ENCODE measurements at regions not wholly inside any gene's neighbourhood (a gene's known extent, or its start where the extent isn't known, plus 50 kb on each side); places are given as distances from the start of the nearest gene placed in this dataset.

GRCh38 chr22:48106215-48106614 is 1343.8 kb downstream of the TBC1D22A start:
- H3K4me3 ChIP-seq (ENCODE audit: low read depth in 1 of 5, low read length in 5 of 5): no peak overlapping the region

DNA sequence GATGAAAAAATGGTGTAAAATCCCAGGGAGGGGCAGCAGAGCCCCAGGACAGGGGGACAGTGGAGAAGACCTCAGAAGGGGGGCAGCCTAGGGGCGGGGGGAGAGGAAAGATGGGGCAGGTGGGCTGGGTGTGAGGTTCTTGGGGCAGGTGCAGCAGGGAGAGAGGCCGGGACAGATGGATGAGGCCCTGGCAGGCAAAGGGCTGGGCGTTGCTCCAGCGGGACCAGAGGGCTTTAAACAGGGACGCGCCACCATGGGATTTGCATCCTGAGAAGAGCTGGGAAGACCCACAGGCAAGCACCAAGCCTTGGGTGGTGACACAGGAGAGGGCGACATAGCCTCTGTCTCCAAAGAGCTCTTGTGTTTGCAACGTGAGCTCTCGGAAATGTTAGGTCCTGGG is 1342.8 kb downstream of the TBC1D22A start:
- no peak overlapping the region for H3K4me3 ChIP-seq (ENCODE audit: low read depth in 1 of 5, low read length in 5 of 5)
- peaks cover 0 to 7% (median 0%) of the 10 kb centered on the region in 5 donors for H3K4me1 ChIP-seq (ENCODE audit: control insufficient read depth in 5 of 5, insufficient read depth in 5 of 5, low read length in 5 of 5)
- no peak overlapping the region for H3K9ac ChIP-seq (ENCODE audit: low read length in 5 of 5)
- peaks cover 0 to 9% (median 5%) of the 10 kb centered on the region in 5 donors for H3K9me3 ChIP-seq (ENCODE audit: control insufficient read depth in 5 of 5, low read length in 5 of 5)
- no peaks in the 10 kb centered on the region for H3K36me3 ChIP-seq (ENCODE audit: control insufficient read depth in 5 of 5, insufficient read depth in 5 of 5, low read length in 5 of 5)
- H3K27ac ChIP-seq (ENCODE audit: low read depth, low read length): no peak overlapping the region
- H3K27me3 ChIP-seq (ENCODE audit: control insufficient read depth in 5 of 5, insufficient read depth in 4 of 5, low read length in 5 of 5): peaks cover 2 to 18% (median 15%) of the 10 kb centered on the region in 5 donors

More at GRCh38 chr22:48106215-48106614, 1343.8 kb downstream of the TBC1D22A start:
- Histone ChIP-seq H3K9ac (ENCODE audit: low read length in 5 of 5) (no peak overlapping the region), H3K4me1 (ENCODE audit: control insufficient read depth in 5 of 5, insufficient read depth in 5 of 5, low read length in 5 of 5) (peaks cover 0 to 7% (median 0%) of the 10 kb centered on the region in 5 donors), H3K36me3 (ENCODE audit: control insufficient read depth in 5 of 5, insufficient read depth in 5 of 5, low read length in 5 of 5) (no peaks in the 10 kb centered on the region), H3K27me3 (ENCODE audit: control insufficient read depth in 5 of 5, insufficient read depth in 4 of 5, low read length in 5 of 5) (peaks cover 2 to 17% (median 13%) of the 10 kb centered on the region in 5 donors), H3K9me3 (ENCODE audit: control insufficient read depth in 5 of 5, low read length in 5 of 5) (peaks cover 0 to 9% (median 5%) of the 10 kb centered on the region in 5 donors), H3K27ac (ENCODE audit: low read depth, low read length) (no peak overlapping the region)

DNA sequence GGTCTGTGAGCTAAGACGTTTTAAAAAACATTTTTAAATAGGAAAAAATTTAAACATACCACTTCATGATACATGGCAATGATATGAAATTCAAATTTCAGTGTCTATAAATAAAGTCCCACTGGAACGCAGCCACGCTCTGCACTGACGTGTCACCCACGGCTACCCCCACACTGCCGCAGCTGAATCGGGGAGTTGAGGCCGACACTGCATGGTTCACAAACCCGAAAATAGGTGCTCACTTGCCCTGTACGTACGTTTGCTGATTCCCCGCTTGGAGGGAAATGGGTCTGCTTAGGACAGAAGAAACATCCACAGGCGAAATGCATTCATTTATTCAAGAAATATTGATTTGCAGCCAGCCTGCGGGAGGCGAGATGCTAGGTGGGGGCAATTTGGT is 1342.3 kb downstream of the TBC1D22A start:
- peaks cover 0 to 9% (median 5%) of the 10 kb centered on the region in 5 donors for H3K9me3 ChIP-seq (ENCODE audit: control insufficient read depth in 5 of 5, low read length in 5 of 5)
- no peak overlapping the region for H3K4me3 ChIP-seq (ENCODE audit: low read depth in 1 of 5, low read length in 5 of 5)
- H3K4me1 ChIP-seq (ENCODE audit: control insufficient read depth in 5 of 5, insufficient read depth in 5 of 5, low read length in 5 of 5): peaks cover 0 to 7% (median 0%) of the 10 kb centered on the region in 5 donors
- no peaks in the 10 kb centered on the region for H3K36me3 ChIP-seq (ENCODE audit: control insufficient read depth in 5 of 5, insufficient read depth in 5 of 5, low read length in 5 of 5)
- H3K27ac ChIP-seq (ENCODE audit: low read depth, low read length): no peak overlapping the region
- H3K27me3 ChIP-seq (ENCODE audit: control insufficient read depth in 5 of 5, insufficient read depth in 4 of 5, low read length in 5 of 5): peaks cover 2 to 18% (median 17%) of the 10 kb centered on the region in 5 donors
- H3K9ac ChIP-seq (ENCODE audit: low read length in 5 of 5): no peak overlapping the region

- H3K9me3 ChIP-seq (ENCODE audit: control insufficient read depth in 5 of 5, low read length in 5 of 5): peaks cover 0 to 9% (median 5%) of the 10 kb centered on the region in 5 donors
- H3K27ac ChIP-seq (ENCODE audit: low read depth, low read length): no peak overlapping the region
- H3K4me3 ChIP-seq (ENCODE audit: low read depth in 1 of 5, low read length in 5 of 5): no peak overlapping the region
- H3K4me1 ChIP-seq (ENCODE audit: control insufficient read depth in 5 of 5, insufficient read depth in 5 of 5, low read length in 5 of 5): peaks cover 0 to 7% (median 0%) of the 10 kb centered on the region in 5 donors
- H3K9ac ChIP-seq (ENCODE audit: low read length in 5 of 5): no peak overlapping the region
- peaks cover 2 to 18% (median 17%) of the 10 kb centered on the region in 5 donors for H3K27me3 ChIP-seq (ENCODE audit: control insufficient read depth in 5 of 5, insufficient read depth in 4 of 5, low read length in 5 of 5)
- H3K36me3 ChIP-seq (ENCODE audit: control insufficient read depth in 5 of 5, insufficient read depth in 5 of 5, low read length in 5 of 5): no peaks in the 10 kb centered on the region
Observed at GRCh38 chr22:48104102-48104738, 1341.8 kb downstream of the TBC1D22A start.

DNA sequence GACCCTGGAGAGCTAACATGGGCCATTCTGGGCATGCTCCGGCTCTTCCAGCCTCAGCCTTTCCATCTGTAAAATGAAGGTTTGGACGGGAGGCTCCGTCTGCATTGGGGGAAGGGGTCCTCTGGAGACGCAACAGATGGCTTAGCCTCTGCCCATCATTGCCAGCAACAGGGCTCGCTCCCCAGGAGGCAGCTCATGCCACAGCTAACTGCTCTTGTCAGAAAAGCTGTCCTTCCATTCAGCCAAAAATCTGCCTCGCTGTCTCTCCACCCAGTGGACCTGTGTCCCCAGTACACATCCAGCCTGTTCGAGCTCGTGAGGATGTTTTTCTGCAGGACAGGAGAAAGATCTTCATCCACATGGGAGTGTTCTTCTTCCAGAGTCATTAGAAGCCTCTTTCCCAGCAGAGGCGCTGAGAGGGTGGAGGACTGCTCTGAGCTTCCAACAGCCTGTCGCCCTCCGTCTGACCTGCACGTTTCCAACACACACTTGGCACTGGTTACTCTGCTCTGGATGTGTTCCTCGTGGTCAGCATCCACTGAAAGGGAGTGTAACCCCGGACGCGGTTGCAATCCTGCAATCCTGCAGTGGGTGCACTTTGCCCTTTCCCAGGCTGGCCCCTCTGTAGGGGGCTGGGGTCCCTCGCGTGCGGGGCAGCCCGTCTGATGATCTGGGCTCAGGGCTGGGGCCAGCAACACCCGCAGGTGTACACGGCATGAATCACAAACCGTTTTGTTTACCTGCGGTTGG is 1340.9 kb downstream of the TBC1D22A start:
- H3K4me1 ChIP-seq (ENCODE audit: control insufficient read depth in 5 of 5, insufficient read depth in 5 of 5, low read length in 5 of 5): peaks cover 0 to 7% (median 0%) of the 10 kb centered on the region in 5 donors
- no peak overlapping the region for H3K4me3 ChIP-seq (ENCODE audit: low read depth in 1 of 5, low read length in 5 of 5)
- H3K9me3 ChIP-seq (ENCODE audit: control insufficient read depth in 5 of 5, low read length in 5 of 5): peaks cover 0 to 2% (median under 1%) of the 10 kb centered on the region in 5 donors
- H3K27me3 ChIP-seq (ENCODE audit: control insufficient read depth in 5 of 5, insufficient read depth in 4 of 5, low read length in 5 of 5): peaks cover 2 to 21% (median 17%) of the 10 kb centered on the region in 5 donors
- H3K9ac ChIP-seq (ENCODE audit: low read length in 5 of 5): no peak overlapping the region
- H3K27ac ChIP-seq (ENCODE audit: low read depth, low read length): no peak overlapping the region
- no peaks in the 10 kb centered on the region for H3K36me3 ChIP-seq (ENCODE audit: control insufficient read depth in 5 of 5, insufficient read depth in 5 of 5, low read length in 5 of 5)

- no peaks in the 10 kb centered on the region for H3K36me3 ChIP-seq (ENCODE audit: control insufficient read depth in 5 of 5, insufficient read depth in 5 of 5, low read length in 5 of 5)
- peaks cover 0 to 7% (median 0%) of the 10 kb centered on the region in 5 donors for H3K4me1 ChIP-seq (ENCODE audit: control insufficient read depth in 5 of 5, insufficient read depth in 5 of 5, low read length in 5 of 5)
- H3K4me3 ChIP-seq (ENCODE audit: low read depth in 1 of 5, low read length in 5 of 5): no peak overlapping the region
- peaks cover 2 to 21% (median 18%) of the 10 kb centered on the region in 5 donors for H3K27me3 ChIP-seq (ENCODE audit: control insufficient read depth in 5 of 5, insufficient read depth in 4 of 5, low read length in 5 of 5)
- no peak overlapping the region for H3K27ac ChIP-seq (ENCODE audit: low read depth, low read length)
- no peak overlapping the region for H3K9ac ChIP-seq (ENCODE audit: low read length in 5 of 5)
- H3K9me3 ChIP-seq (ENCODE audit: control insufficient read depth in 5 of 5, low read length in 5 of 5): no peaks in the 10 kb centered on the region
Observed at GRCh38 chr22:48102581-48102980, 1340.1 kb downstream of the TBC1D22A start.

DNA sequence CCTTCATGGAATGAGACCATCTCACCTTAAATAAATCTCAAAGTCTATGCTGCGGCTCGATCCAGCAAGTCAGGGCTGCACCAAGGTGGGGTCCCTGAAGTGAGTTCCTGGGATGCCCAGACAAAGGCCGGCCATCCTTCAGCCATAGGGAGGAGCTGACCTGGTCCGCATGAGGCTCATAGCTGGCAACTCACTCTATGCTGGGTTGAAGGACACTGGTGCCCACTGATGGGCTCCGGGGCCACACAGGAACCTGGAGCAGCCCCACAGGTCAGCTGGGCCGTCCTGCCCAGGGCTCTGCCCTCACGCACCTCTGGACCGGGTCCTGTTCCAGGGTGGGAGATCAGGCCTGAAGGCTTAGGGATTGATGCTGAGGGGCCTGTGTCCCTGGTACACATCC is 1339.3 kb downstream of the TBC1D22A start:
- no peaks in the 10 kb centered on the region for H3K9me3 ChIP-seq (ENCODE audit: control insufficient read depth in 5 of 5, low read length in 5 of 5)
- H3K27me3 ChIP-seq (ENCODE audit: control insufficient read depth in 5 of 5, insufficient read depth in 4 of 5, low read length in 5 of 5): peaks cover 2 to 23% (median 18%) of the 10 kb centered on the region in 5 donors
- H3K4me1 ChIP-seq (ENCODE audit: control insufficient read depth in 5 of 5, insufficient read depth in 5 of 5, low read length in 5 of 5): peaks cover 0 to 7% (median 0%) of the 10 kb centered on the region in 5 donors
- no peak overlapping the region for H3K4me3 ChIP-seq (ENCODE audit: low read depth in 1 of 5, low read length in 5 of 5)
- H3K36me3 ChIP-seq (ENCODE audit: control insufficient read depth in 5 of 5, insufficient read depth in 5 of 5, low read length in 5 of 5): no peaks in the 10 kb centered on the region
- H3K27ac ChIP-seq (ENCODE audit: low read depth, low read length): no peak overlapping the region
- H3K9ac ChIP-seq (ENCODE audit: low read length in 5 of 5): no peak overlapping the region

GRCh38 chr22:48100685-48101417 is 1338.4 kb downstream of the TBC1D22A start:
- peaks cover 0 to 7% (median 0%) of the 10 kb centered on the region in 5 donors for H3K4me1 ChIP-seq (ENCODE audit: control insufficient read depth in 5 of 5, insufficient read depth in 5 of 5, low read length in 5 of 5)
- H3K27ac ChIP-seq (ENCODE audit: low read depth, low read length): no peak overlapping the region

DNA sequence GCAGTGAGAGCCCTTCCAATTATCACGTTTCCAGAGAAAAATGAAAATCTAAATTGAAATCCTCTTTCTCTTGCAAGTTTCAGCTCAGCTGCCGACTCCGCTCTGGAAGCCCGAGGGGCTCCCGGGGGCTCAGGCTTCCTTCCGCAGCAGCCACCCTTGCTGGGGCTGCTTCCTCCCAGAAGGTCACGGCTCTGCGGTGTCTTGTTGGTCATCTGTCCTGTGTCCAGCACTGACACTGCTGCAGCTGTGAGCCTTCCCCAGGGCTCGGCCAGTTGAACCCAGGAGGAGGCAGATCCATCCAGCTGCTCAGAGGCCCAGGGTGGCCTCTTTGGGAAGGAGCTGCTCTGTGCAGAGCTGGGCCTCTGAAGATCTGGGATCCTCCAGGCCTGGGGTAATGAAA is 1337.2 kb downstream of the TBC1D22A start:
- Histone ChIP-seq H3K4me1 (ENCODE audit: control insufficient read depth in 5 of 5, insufficient read depth in 5 of 5, low read length in 5 of 5) (peaks cover 0 to 7% (median 0%) of the 10 kb centered on the region in 5 donors), H3K9me3 (ENCODE audit: control insufficient read depth in 5 of 5, low read length in 5 of 5) (no peaks in the 10 kb centered on the region), H3K27ac (ENCODE audit: low read depth, low read length) (no peak overlapping the region), H3K9ac (ENCODE audit: low read length in 5 of 5) (no peak overlapping the region), H3K27me3 (ENCODE audit: control insufficient read depth in 5 of 5, insufficient read depth in 4 of 5, low read length in 5 of 5) (peaks cover 2 to 26% (median 19%) of the 10 kb centered on the region in 5 donors), H3K4me3 (ENCODE audit: low read depth in 1 of 5, low read length in 5 of 5) (no peak overlapping the region), H3K36me3 (ENCODE audit: control insufficient read depth in 5 of 5, insufficient read depth in 5 of 5, low read length in 5 of 5) (no peaks in the 10 kb centered on the region)

More at GRCh38 chr22:48100685-48101417, 1338.4 kb downstream of the TBC1D22A start:
- no peak overlapping the region for H3K9ac ChIP-seq (ENCODE audit: low read length in 5 of 5)
- H3K4me3 ChIP-seq (ENCODE audit: low read depth in 1 of 5, low read length in 5 of 5): no peak overlapping the region
- H3K9me3 ChIP-seq (ENCODE audit: control insufficient read depth in 5 of 5, low read length in 5 of 5): no peaks in the 10 kb centered on the region
- no peaks in the 10 kb centered on the region for H3K36me3 ChIP-seq (ENCODE audit: control insufficient read depth in 5 of 5, insufficient read depth in 5 of 5, low read length in 5 of 5)
- peaks cover 2 to 26% (median 18%) of the 10 kb centered on the region in 5 donors for H3K27me3 ChIP-seq (ENCODE audit: control insufficient read depth in 5 of 5, insufficient read depth in 4 of 5, low read length in 5 of 5)
